ENCODE measurements at regions not wholly inside any gene's neighbourhood (a gene's known extent, or its start where the extent isn't known, plus 50 kb on each side); places are given as distances from the start of the nearest gene placed in this dataset.

DNA sequence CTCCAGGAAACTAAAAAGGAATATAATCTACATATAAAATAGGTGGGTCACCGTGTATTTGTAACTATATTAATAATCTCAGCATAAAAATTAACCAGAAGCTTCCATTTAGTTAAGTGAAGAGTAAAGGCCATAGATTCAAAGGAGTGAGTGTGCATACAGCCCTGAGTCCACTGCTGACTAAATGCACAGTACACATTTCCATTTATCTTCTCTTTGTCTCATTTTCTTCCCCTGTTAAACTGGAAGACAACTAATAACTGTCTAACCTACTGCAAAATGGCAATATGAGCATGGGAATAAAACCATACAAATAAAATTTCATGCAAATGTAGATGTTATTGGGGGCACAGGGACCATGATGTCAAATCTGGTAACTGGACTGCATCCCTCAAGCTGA, 59.9 kb upstream of the DAB2 start:
- DNase-seq (ENCODE audit: low read depth, low spot score) = no peak
- in situ Hi-C loops (cut with HindIII; ENCODE audit: low sequenced_read_pairs) = no loop called here
- no peak overlapping the region for H3K4me3 ChIP-seq (ENCODE audit: low read depth, low read length)
- TF ChIP-seq, protein P1, sequence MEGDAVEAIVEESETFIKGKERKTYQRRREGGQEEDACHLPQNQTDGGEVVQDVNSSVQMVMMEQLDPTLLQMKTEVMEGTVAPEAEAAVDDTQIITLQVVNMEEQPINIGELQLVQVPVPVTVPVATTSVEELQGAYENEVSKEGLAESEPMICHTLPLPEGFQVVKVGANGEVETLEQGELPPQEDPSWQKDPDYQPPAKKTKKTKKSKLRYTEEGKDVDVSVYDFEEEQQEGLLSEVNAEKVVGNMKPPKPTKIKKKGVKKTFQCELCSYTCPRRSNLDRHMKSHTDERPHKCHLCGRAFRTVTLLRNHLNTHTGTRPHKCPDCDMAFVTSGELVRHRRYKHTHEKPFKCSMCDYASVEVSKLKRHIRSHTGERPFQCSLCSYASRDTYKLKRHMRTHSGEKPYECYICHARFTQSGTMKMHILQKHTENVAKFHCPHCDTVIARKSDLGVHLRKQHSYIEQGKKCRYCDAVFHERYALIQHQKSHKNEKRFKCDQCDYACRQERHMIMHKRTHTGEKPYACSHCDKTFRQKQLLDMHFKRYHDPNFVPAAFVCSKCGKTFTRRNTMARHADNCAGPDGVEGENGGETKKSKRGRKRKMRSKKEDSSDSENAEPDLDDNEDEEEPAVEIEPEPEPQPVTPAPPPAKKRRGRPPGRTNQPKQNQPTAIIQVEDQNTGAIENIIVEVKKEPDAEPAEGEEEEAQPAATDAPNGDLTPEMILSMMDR (IDR thresholded peaks at IDR 0.05; ENCODE audit: low read depth, low read length) = no peak

DNA sequence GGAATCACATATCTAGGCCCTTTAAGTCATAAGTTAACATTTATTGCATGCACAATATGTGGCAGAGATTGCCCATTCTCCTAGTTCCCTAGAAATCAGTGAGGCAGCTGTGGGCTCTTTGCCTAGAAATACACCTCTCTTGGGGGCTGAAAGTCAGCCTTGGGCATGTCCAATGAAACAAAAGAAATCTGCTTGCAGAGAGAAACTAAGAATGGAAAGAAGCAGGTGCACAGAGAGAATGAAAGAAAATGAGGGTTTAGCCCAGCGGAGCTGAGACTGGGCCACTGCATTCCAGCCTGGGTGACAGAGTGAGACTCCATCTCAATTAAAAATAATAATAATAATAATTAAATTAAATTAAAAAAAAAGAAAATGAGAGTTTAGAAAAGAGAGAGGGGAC, 57.3 kb upstream of the DAB2 start:
- TF ChIP-seq, protein P1 (IDR thresholded peaks at IDR 0.05; ENCODE audit: low read depth, low read length) = no peak
- in situ Hi-C loops (cut with HindIII; ENCODE audit: low sequenced_read_pairs) = no loop called here
- no peak overlapping the region for H3K4me3 ChIP-seq (ENCODE audit: low read depth, low read length)
- no peak for DNase-seq (ENCODE audit: low read depth, low spot score)

DNA sequence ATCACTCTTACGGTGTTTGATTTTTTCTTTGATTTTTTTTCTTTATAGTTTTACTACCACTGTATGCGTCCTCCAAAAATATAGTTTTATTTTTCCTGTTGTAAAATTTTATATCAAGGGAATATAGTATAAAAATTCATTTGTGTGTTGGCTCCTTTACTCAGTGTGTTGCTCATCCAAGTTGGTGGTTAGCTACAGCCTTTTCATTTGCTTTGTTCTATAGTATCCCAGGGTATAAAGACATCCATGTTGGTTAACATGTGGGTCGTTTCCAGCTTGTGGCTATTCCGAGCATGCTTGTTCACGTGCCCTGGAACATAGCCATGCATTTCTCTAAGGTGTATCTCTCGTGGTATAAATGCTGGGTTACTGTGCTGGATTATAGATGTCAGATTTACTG, 54.8 kb upstream of the DAB2 start:
- TF ChIP-seq, protein P1 (IDR thresholded peaks at IDR 0.05; ENCODE audit: low read depth, low read length) = no peak
- DNase-seq (ENCODE audit: low read depth, low spot score) = no peak
- in situ Hi-C loops (cut with HindIII; ENCODE audit: low sequenced_read_pairs) = no loop called here
- H3K4me3 ChIP-seq (ENCODE audit: low read depth, low read length) = no peak overlapping the region

DNA sequence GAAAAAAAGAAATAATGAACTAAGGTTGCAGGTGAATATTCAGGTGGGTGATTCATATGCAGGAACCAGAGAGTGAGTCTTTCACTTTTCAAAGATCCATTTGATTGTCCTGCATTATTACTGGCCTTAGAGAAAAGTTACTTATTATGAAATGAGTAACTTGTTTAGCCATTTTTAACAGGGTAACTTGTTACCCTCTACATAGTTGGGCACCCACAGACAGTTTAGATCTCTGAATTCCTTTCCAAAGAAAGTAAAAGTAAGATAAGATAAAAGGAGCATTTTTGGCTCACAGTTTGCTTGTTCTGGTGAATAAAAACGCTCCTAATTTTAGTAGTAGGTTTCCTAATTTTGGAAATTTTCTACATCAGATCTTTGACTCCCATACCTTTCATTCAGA, 54.1 kb upstream of the DAB2 start:
- TF ChIP-seq, protein P1 (IDR thresholded peaks at IDR 0.05; ENCODE audit: low read depth, low read length) = no peak
- in situ Hi-C loops (cut with HindIII; ENCODE audit: low sequenced_read_pairs) = no loop called here
- no peak overlapping the region for H3K4me3 ChIP-seq (ENCODE audit: low read depth, low read length)
- no peak for DNase-seq (ENCODE audit: low read depth, low spot score)

DNA sequence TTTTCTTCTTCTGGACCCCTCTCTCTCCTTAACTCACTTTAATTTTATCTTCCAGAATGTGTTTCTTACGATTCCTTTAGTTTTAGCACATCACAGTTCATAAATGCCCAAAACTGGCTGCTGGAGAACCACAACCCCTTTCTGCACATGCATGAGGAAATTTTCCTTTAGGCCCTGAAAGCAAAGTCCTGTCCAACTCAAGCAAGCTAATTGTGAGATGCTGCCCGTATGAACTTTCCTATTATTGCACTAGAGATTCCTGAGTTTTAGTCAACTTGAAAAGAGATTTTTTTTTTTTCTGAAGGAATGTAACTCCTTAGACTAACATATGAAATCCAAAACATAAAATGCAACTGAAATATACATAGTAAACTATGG, 52.1 kb upstream of the DAB2 start:
- no peak overlapping the region for H3K4me3 ChIP-seq (ENCODE audit: low read depth, low read length)
- no peak for DNase-seq (ENCODE audit: low read depth, low spot score)
- TF ChIP-seq, protein P1 (IDR thresholded peaks at IDR 0.05; ENCODE audit: low read depth, low read length) = no peak
- in situ Hi-C loops (cut with HindIII; ENCODE audit: low sequenced_read_pairs) = no loop called here

- in situ Hi-C loops (cut with HindIII; ENCODE audit: low sequenced_read_pairs) = no loop called here
- peak; percentile 75 for DNase-seq (ENCODE audit: low read depth, low spot score)
- H3K4me3 ChIP-seq (ENCODE audit: low read depth, low read length) = no peak overlapping the region
- TF ChIP-seq, protein P1 (IDR thresholded peaks at IDR 0.05; ENCODE audit: low read depth, low read length) = no peak
Measured at GRCh38 chr5:39475881-39476842, 51.4 kb upstream of the DAB2 start.
